IMR-90 (cell line): ENCODE measurements at regions not wholly inside any gene's neighbourhood (a gene's known extent, or its start where the extent isn't known, plus 50 kb on each side); places are given as distances from the start of the nearest gene placed in this dataset.

Source experiments
- ATAC-seq: fragments of 200-7000 bp; cut with Tn5 transposase; 2 replicates; pipeline ENCODE4 v1.9.1; 2020; ENCODE audit warnings: low read depth, mild to moderate bottlenecking, moderate library complexity
- BruUV-seq: library from RNA; stranded (reverse); fragments of 400-500 nt; replicated peaks from 2 replicates; lab custom pipeline; 2021; lab: Mats Ljungman, UMichigan
- CTCF ChIA-PET: fragments of 300-600 bp; formaldehyde crosslinking; extraction: SDS; loops from one replicate; lab custom pipeline; 2021; ENCODE audit warnings: antibody characterized with exemption; lab: Yijun Ruan, JAX
- POLR2A ChIA-PET: fragments of 300-600 bp; sonication (Branson Sonifier 250); formaldehyde crosslinking; loops from one replicate; lab custom pipeline; 2022; ENCODE audit warnings: antibody characterized with exemption; ENCODE audit not compliant: unreplicated experiment; lab: Charles Lee
- DNase-seq: peaks from one replicate; pipeline ENCODE4 v3.0.0; 2013
- H2AFZ ChIP-seq: replicated peaks from 2 replicates; pipeline ENCODE3; 2013; ENCODE audit warnings: low read length, mild to moderate bottlenecking; ENCODE audit not compliant: poor library complexity
- H2AK5ac ChIP-seq: 2 replicates; pipeline ENCODE4 v1.6.1; 2013; ENCODE audit warnings: low read depth, low read length, inconsistent platforms
- H2AK9ac ChIP-seq: replicated peaks from 2 replicates; pipeline ENCODE3; 2013; ENCODE audit warnings: mild to moderate bottlenecking, low read depth, low read length, moderate library complexity; ENCODE audit not compliant: poor library complexity
- H2BK120ac ChIP-seq: 2 replicates; pipeline ENCODE4 v1.6.1; 2013; ENCODE audit warnings: low read depth, low read length, inconsistent platforms
- H2BK15ac ChIP-seq: 3 replicates; pipeline ENCODE4 v1.6.1; 2013; ENCODE audit warnings: low read depth, low read length, inconsistent platforms
- H2BK20ac ChIP-seq: 2 replicates; pipeline ENCODE4 v1.6.1; 2013; ENCODE audit warnings: low read depth, mild to moderate bottlenecking, inconsistent platforms, low read length, moderate library complexity
- H2BK5ac ChIP-seq: 2 replicates; pipeline ENCODE4 v1.6.1; 2013; ENCODE audit warnings: mild to moderate bottlenecking, low read depth, low read length, inconsistent platforms; ENCODE audit not compliant: poor library complexity, severe bottlenecking
- H3K14ac ChIP-seq: replicated peaks from 2 replicates; pipeline ENCODE4 v1.6.1; 2013; ENCODE audit warnings: low read depth, low read length, inconsistent platforms
- H3K18ac ChIP-seq: 2 replicates; pipeline ENCODE4 v1.6.1; 2013; ENCODE audit warnings: low read depth, low read length, control low read depth
- H3K23ac ChIP-seq: 2 replicates; pipeline ENCODE4 v1.6.1; 2013; ENCODE audit warnings: low read depth, low read length, inconsistent platforms
- H3K27ac ChIP-seq: 2 replicates; pipeline ENCODE4 v1.5.1; 2013; ENCODE audit warnings: mild to moderate bottlenecking, control low read depth, low read length; ENCODE audit not compliant: insufficient read depth
- H3K27me3 ChIP-seq: 2 replicates; pipeline ENCODE4 v1.6.1; 2013; ENCODE audit warnings: low read length; ENCODE audit not compliant: control insufficient read depth, insufficient read depth
- H3K36me3 ChIP-seq: 2 replicates; pipeline ENCODE4 v1.6.1; 2013; ENCODE audit warnings: low read length, mixed read lengths; ENCODE audit not compliant: control insufficient read depth, insufficient read depth
- H3K4ac ChIP-seq: 2 replicates; pipeline ENCODE4 v1.6.1; 2013; ENCODE audit warnings: low read depth, low read length, inconsistent platforms
- H3K4me1 ChIP-seq: 2 replicates; pipeline ENCODE4 v1.6.1; 2013; ENCODE audit warnings: low read length, mixed read lengths; ENCODE audit not compliant: control insufficient read depth, insufficient read depth
- H3K4me2 ChIP-seq: 2 replicates; pipeline ENCODE4 v1.6.1; 2013; ENCODE audit warnings: low read depth, mild to moderate bottlenecking, control low read depth, low read length, moderate library complexity
- H3K4me3 ChIP-seq: 2 replicates; pipeline ENCODE4 v1.5.1; 2013; ENCODE audit warnings: low read depth, mild to moderate bottlenecking, control low read depth, low read length, moderate library complexity; ENCODE audit not compliant: insufficient read depth
- H3K56ac ChIP-seq: 2 replicates; pipeline ENCODE4 v1.6.1; 2013; ENCODE audit warnings: low read length, inconsistent platforms; ENCODE audit not compliant: insufficient read depth; ENCODE audit errors: extremely low read depth
- H3K79me1 ChIP-seq, 2 experiments: 2 replicates each; pipeline ENCODE4 v1.6.1; 2013; ENCODE audit warnings: low read length in 2 of 2, inconsistent platforms in 1 of 2, low read depth in 1 of 2
- H3K9ac ChIP-seq: 2 replicates; pipeline ENCODE4 v1.6.1; 2013; ENCODE audit warnings: low read depth, low read length, control low read depth
- H3K9me1 ChIP-seq: 2 replicates; pipeline ENCODE4 v1.6.1; 2013; ENCODE audit warnings: low read length, inconsistent platforms; ENCODE audit not compliant: insufficient read depth
- H3K9me3 ChIP-seq: 2 replicates; pipeline ENCODE4 v1.6.1; 2013; ENCODE audit warnings: low read length; ENCODE audit not compliant: control insufficient read depth, insufficient read depth
- H4K20me1 ChIP-seq: 2 replicates; pipeline ENCODE4 v1.6.1; 2013; ENCODE audit warnings: low read length, inconsistent platforms; ENCODE audit not compliant: insufficient read depth
- H4K5ac ChIP-seq: 2 replicates; pipeline ENCODE4 v1.6.1; 2013; ENCODE audit warnings: mild to moderate bottlenecking, low read depth, low read length, control low read depth
- H4K8ac ChIP-seq, 2 experiments: 2 replicates each; pipeline ENCODE4 v1.6.1; 2013; ENCODE audit warnings: low read depth in 2 of 2, low read length in 2 of 2, control low read depth in 1 of 2, inconsistent platforms in 1 of 2
- H4K91ac ChIP-seq: 2 replicates; pipeline ENCODE4 v1.6.1; 2013; ENCODE audit warnings: low read depth, low read length, inconsistent platforms; ENCODE audit not compliant: insufficient read depth
- CEBPB ChIP-seq: IDR thresholded peaks from 2 replicates; pipeline ENCODE4 v1.6.1; 2012; ENCODE audit warnings: low read depth, low read length, improper control_type of control experiment
- CHD1 ChIP-seq: IDR thresholded peaks from 2 replicates; pipeline ENCODE4 v1.6.1; 2012; ENCODE audit warnings: low read depth, low read length, improper control_type of control experiment
- MAFK ChIP-seq: IDR thresholded peaks from 2 replicates; pipeline ENCODE4 v1.6.1; 2012; ENCODE audit warnings: low read depth, low read length, improper control_type of control experiment
- POLR2A ChIP-seq: IDR thresholded peaks from 2 replicates; pipeline ENCODE4 v1.6.1; 2012; ENCODE audit warnings: mild to moderate bottlenecking, low read depth, low read length
- RCOR1 ChIP-seq: IDR thresholded peaks from 2 replicates; pipeline ENCODE4 v1.6.1; 2012; ENCODE audit warnings: mild to moderate bottlenecking, low read length, improper control_type of control experiment; ENCODE audit not compliant: insufficient replicate concordance
- RFX5 ChIP-seq: IDR thresholded peaks from 2 replicates; pipeline ENCODE4 v1.8.0; 2012; ENCODE audit warnings: low read depth, mild to moderate bottlenecking, low read length, moderate library complexity
- SMC3 ChIP-seq: fragments of 150-350 bp; IDR thresholded peaks from 2 replicates; pipeline ENCODE4 v1.6.1; 2016; ENCODE audit warnings: low read depth, mild to moderate bottlenecking, antibody characterized with exemption, low read length, moderate library complexity
- WGBS, 2 experiments: methylation state at CpG; one replicate each; pipeline versions ENCODE4 v1.1.5 to v1.1.7; 2013; ENCODE audit warnings: missing lambda C conversion rate in 2 of 2; ENCODE audit not compliant: insufficient read length in 1 of 2; ENCODE audit errors: extremely low coverage in 2 of 2; 5-methylcytosine and 5-hydroxymethylcytosine counted together
- dilution Hi-C: fragments of 300-500 bp; cut with HindIII; formaldehyde crosslinking; loops from one replicate; pipeline ENCODE4 v1.14.3; 2018; ENCODE audit warnings: low sequenced_read_pairs; ENCODE audit not compliant: unreplicated experiment
- in situ Hi-C: fragments of 300-500 bp; cut with MboI; formaldehyde crosslinking; loops from 3 replicates; pipeline ENCODE4 v1.14.3; 2019; ENCODE audit warnings: low sequenced_read_pairs, inconsistent platforms, mixed read lengths
- intact Hi-C: fragments of 100-400 bp; cut with micrococcal nuclease; formaldehyde crosslinking; loops from 2 replicates; pipeline ENCODE4 v1.10.0; 2022

DNA sequence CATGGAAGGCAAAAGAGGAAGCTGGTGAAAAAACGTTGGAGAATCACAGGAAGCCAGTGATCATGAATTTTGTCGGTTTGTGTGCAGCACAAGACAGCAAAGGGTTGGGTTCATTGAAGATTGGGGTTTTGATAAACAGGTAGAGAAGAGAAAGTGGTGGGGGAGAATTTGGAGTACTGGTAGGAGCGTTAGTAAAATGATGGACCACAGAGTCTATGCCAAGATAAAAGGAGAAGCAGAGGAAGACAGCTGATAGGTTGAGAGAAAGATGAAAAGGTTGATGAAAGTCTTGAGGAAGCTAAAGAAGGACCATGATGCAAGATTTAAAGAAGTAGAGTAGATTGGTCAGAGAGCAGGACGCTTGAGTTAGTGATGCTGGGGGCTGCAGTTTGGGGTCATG, 156.8 kb upstream of the POU3F1 start:
- no peak overlapping the region for H3K18ac ChIP-seq
- ChIA-PET POLR2A (no interaction called here), CTCF (no interaction called here)
- no peak overlapping the region for H3K56ac ChIP-seq
- BruUV-seq: no TSS peak
- H4K91ac ChIP-seq: no peak overlapping the region
- in situ Hi-C loops (no loop called here), intact Hi-C loops (no loop called here), dilution Hi-C loops (no loop called here)
- no peak overlapping the region for H2BK120ac ChIP-seq
- H3K9me1 ChIP-seq: no peaks in the 10 kb centered on the region
- no peak overlapping the region for H3K14ac ChIP-seq
- no peak for ATAC-seq
- no peaks in the 10 kb centered on the region for H3K9me3 ChIP-seq
- H2BK15ac ChIP-seq: no peak overlapping the region
- no peaks in the 10 kb centered on the region for H4K20me1 ChIP-seq
- no peak overlapping the region for H3K4ac ChIP-seq
- H2BK5ac ChIP-seq: no peak overlapping the region
- H2AFZ ChIP-seq: no peak overlapping the region
- H2AK9ac ChIP-seq: no peak overlapping the region
- H3K79me1 ChIP-seq: no peaks in the 10 kb centered on the region
- H3K36me3 ChIP-seq: no peaks in the 10 kb centered on the region
- H4K5ac ChIP-seq: no peak overlapping the region
- DNase-seq: no peak
- H2BK20ac ChIP-seq: no peak overlapping the region
- no peak overlapping the region for H3K4me2 ChIP-seq
- no peak overlapping the region for H4K8ac ChIP-seq
- no peak overlapping the region for H3K27ac ChIP-seq
- 26% methylated on average over 4 of the region's 4 CpGs; no CpG with 5 or more reads in 1 of the 2 experiments for WGBS, 2 experiments
- TF ChIP-seq CEBPB (no peak), RFX5 (no peak), RCOR1 (no peak), POLR2A (no peak), SMC3 (no peak), CHD1 (no peak), MAFK (no peak)
- H3K27me3 ChIP-seq: no peaks in the 10 kb centered on the region
- H3K4me3 ChIP-seq: no peak overlapping the region
- no peak overlapping the region for H3K9ac ChIP-seq
- H3K23ac ChIP-seq: no peak overlapping the region
- no peak overlapping the region for H2AK5ac ChIP-seq
- H3K4me1 ChIP-seq: no peaks in the 10 kb centered on the region
